WTC11 (cell line): ENCODE measurements at regions not wholly inside any gene's neighbourhood (a gene's known extent, or its start where the extent isn't known, plus 50 kb on each side); places are given as distances from the start of the nearest gene placed in this dataset.

Experiments
- ETV6 ChIP-seq: sonication (generic); formaldehyde crosslinking; IDR thresholded peaks from 2 replicates; pipeline ENCODE4 v1.8.1; 2022; ENCODE audit warnings: mild to moderate bottlenecking, missing genetic modification reagents
- MYBL2 ChIP-seq: sonication (generic); formaldehyde crosslinking; IDR thresholded peaks from 2 replicates; pipeline ENCODE4 v1.8.1; 2023; ENCODE audit warnings: mild to moderate bottlenecking, moderate library complexity, missing genetic modification reagents
- NR1H2 ChIP-seq: sonication (generic); formaldehyde crosslinking; IDR thresholded peaks from 2 replicates; pipeline ENCODE4 v1.9.0; 2021; ENCODE audit warnings: mild to moderate bottlenecking, moderate library complexity, missing genetic modification reagents
- ZBTB21 ChIP-seq: sonication (generic); formaldehyde crosslinking; IDR thresholded peaks from 2 replicates; pipeline ENCODE4 v1.8.1; 2023; ENCODE audit warnings: mild to moderate bottlenecking, missing genetic modification reagents, borderline replicate concordance
- ZNF317 ChIP-seq: sonication (generic); formaldehyde crosslinking; IDR thresholded peaks from 2 replicates; pipeline ENCODE4 v1.8.1; 2023; ENCODE audit warnings: low read depth, mild to moderate bottlenecking, moderate library complexity, missing genetic modification reagents, borderline replicate concordance
- TF ChIP-seq, protein P1 (sequence below): fragments of 200-600 bp; IDR thresholded peaks from 2 replicates; pipeline ENCODE4 v1.8.0; 2022; ENCODE audit warnings: antibody characterized with exemption
- TF ChIP-seq, protein P2 (sequence below): fragments of 250-450 bp; sonication (Bioruptor Pico); IDR thresholded peaks from 2 replicates; pipeline ENCODE4 v1.9.0; 2021; ENCODE audit warnings: mild to moderate bottlenecking, borderline replicate concordance
- TF ChIP-seq, protein P3 (sequence below): sonication (generic); formaldehyde crosslinking; IDR thresholded peaks from 2 replicates; pipeline ENCODE4 v1.8.1; 2022; ENCODE audit warnings: missing genetic modification reagents, borderline replicate concordance

- TF ChIP-seq, protein P1, sequence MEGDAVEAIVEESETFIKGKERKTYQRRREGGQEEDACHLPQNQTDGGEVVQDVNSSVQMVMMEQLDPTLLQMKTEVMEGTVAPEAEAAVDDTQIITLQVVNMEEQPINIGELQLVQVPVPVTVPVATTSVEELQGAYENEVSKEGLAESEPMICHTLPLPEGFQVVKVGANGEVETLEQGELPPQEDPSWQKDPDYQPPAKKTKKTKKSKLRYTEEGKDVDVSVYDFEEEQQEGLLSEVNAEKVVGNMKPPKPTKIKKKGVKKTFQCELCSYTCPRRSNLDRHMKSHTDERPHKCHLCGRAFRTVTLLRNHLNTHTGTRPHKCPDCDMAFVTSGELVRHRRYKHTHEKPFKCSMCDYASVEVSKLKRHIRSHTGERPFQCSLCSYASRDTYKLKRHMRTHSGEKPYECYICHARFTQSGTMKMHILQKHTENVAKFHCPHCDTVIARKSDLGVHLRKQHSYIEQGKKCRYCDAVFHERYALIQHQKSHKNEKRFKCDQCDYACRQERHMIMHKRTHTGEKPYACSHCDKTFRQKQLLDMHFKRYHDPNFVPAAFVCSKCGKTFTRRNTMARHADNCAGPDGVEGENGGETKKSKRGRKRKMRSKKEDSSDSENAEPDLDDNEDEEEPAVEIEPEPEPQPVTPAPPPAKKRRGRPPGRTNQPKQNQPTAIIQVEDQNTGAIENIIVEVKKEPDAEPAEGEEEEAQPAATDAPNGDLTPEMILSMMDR, result no peak
- TF ChIP-seq, protein P2, sequence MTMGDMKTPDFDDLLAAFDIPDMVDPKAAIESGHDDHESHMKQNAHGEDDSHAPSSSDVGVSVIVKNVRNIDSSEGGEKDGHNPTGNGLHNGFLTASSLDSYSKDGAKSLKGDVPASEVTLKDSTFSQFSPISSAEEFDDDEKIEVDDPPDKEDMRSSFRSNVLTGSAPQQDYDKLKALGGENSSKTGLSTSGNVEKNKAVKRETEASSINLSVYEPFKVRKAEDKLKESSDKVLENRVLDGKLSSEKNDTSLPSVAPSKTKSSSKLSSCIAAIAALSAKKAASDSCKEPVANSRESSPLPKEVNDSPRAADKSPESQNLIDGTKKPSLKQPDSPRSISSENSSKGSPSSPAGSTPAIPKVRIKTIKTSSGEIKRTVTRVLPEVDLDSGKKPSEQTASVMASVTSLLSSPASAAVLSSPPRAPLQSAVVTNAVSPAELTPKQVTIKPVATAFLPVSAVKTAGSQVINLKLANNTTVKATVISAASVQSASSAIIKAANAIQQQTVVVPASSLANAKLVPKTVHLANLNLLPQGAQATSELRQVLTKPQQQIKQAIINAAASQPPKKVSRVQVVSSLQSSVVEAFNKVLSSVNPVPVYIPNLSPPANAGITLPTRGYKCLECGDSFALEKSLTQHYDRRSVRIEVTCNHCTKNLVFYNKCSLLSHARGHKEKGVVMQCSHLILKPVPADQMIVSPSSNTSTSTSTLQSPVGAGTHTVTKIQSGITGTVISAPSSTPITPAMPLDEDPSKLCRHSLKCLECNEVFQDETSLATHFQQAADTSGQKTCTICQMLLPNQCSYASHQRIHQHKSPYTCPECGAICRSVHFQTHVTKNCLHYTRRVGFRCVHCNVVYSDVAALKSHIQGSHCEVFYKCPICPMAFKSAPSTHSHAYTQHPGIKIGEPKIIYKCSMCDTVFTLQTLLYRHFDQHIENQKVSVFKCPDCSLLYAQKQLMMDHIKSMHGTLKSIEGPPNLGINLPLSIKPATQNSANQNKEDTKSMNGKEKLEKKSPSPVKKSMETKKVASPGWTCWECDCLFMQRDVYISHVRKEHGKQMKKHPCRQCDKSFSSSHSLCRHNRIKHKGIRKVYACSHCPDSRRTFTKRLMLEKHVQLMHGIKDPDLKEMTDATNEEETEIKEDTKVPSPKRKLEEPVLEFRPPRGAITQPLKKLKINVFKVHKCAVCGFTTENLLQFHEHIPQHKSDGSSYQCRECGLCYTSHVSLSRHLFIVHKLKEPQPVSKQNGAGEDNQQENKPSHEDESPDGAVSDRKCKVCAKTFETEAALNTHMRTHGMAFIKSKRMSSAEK (CRISPR knock-in tag), result no peak
- TF ChIP-seq ZBTB21 (CRISPR knock-in tag) (no peak), ZNF317 (no peak), ETV6 (CRISPR knock-in tag) (no peak), MYBL2 (no peak), NR1H2 (no peak)
- TF ChIP-seq, protein P3, sequence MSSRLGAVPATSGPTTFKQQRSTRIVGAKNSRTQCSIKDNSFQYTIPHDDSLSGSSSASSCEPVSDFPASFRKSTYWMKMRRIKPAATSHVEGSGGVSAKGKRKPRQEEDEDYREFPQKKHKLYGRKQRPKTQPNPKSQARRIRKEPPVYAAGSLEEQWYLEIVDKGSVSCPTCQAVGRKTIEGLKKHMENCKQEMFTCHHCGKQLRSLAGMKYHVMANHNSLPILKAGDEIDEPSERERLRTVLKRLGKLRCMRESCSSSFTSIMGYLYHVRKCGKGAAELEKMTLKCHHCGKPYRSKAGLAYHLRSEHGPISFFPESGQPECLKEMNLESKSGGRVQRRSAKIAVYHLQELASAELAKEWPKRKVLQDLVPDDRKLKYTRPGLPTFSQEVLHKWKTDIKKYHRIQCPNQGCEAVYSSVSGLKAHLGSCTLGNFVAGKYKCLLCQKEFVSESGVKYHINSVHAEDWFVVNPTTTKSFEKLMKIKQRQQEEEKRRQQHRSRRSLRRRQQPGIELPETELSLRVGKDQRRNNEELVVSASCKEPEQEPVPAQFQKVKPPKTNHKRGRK (CRISPR knock-in tag), result no peak
Observed at GRCh38 chr11:120010775-120011174, 127.1 kb downstream of the TRIM29 start.
